Keratinocyte (primary cell): ENCODE measurements at regions not wholly inside any gene's neighbourhood (a gene's known extent, or its start where the extent isn't known, plus 50 kb on each side); places are given as distances from the start of the nearest gene placed in this dataset.

Source experiments
- DNase-seq: peaks from one replicate; pipeline ENCODE4 v3.0.0-alpha.2; 2011; ENCODE audit warnings: low read depth, missing footprints, low spot score
- FAIRE-seq: peaks from 2 replicates; lab custom pipeline; 2011; peaks lifted over from hg19 to GRCh38; lab: Jason Lieb, UNC
- H2AFZ ChIP-seq: 2 replicates; pipeline ENCODE4 v1.6.0; 2012; ENCODE audit warnings: low read length, control low read depth, inconsistent platforms; ENCODE audit not compliant: control insufficient read depth
- H3K27ac ChIP-seq: 2 replicates; pipeline ENCODE4 v1.5.1; 2011; ENCODE audit warnings: low read length; ENCODE audit not compliant: control insufficient read depth, insufficient read depth
- H3K27me3 ChIP-seq: 3 replicates; pipeline ENCODE4 v1.6.0; 2011; ENCODE audit warnings: low read length; ENCODE audit not compliant: control insufficient read depth, insufficient read depth; ENCODE audit errors: extremely low read depth
- H3K36me3 ChIP-seq, 2 experiments: 2 replicates in 1 of 2; 3 replicates in 1 of 2; pipeline ENCODE4 v1.5.1; 2011; ENCODE audit warnings: low read length in 2 of 2, mild to moderate bottlenecking in 1 of 2; ENCODE audit not compliant: control insufficient read depth in 2 of 2, insufficient read depth in 2 of 2; ENCODE audit errors: extremely low read depth in 1 of 2
- H3K4me1 ChIP-seq: 3 replicates; pipeline ENCODE4 v1.5.1; 2011; ENCODE audit warnings: low read length; ENCODE audit not compliant: control insufficient read depth, insufficient read depth; ENCODE audit errors: extremely low read depth
- H3K4me2 ChIP-seq: 3 replicates; pipeline ENCODE4 v1.6.0; 2011; ENCODE audit warnings: low read depth, low read length; ENCODE audit not compliant: control insufficient read depth, insufficient read depth; ENCODE audit errors: extremely low read depth
- H3K4me3 ChIP-seq, 3 experiments: fragments of 200-600 bp in 1 of 3; sonication (generic) in 1 of 3; 2 replicates in 2 of 3; 3 replicates in 1 of 3; pipeline ENCODE4 v1.5.1; 2011 to 2016; ENCODE audit warnings: low read length in 3 of 3, mild to moderate bottlenecking in 3 of 3, control low read depth in 2 of 3, inconsistent platforms in 1 of 3, low read depth in 1 of 3, mixed read lengths in 1 of 3, mixed run types in 1 of 3, moderate library complexity in 1 of 3; ENCODE audit not compliant: control insufficient read depth in 2 of 3, insufficient read depth in 2 of 3; ENCODE audit errors: extremely low read depth in 1 of 3
- H3K79me2 ChIP-seq: 2 replicates; pipeline ENCODE4 v1.6.0; 2012; ENCODE audit warnings: low read length; ENCODE audit not compliant: control insufficient read depth, insufficient read depth
- H3K9ac ChIP-seq: 3 replicates; pipeline ENCODE4 v1.6.0; 2011; ENCODE audit warnings: low read length; ENCODE audit not compliant: control insufficient read depth, insufficient read depth; ENCODE audit errors: extremely low read depth
- H3K9me1 ChIP-seq: 3 replicates; pipeline ENCODE4 v1.6.0; 2011; ENCODE audit warnings: low read length; ENCODE audit not compliant: control insufficient read depth, insufficient read depth; ENCODE audit errors: extremely low read depth
- H3K9me3 ChIP-seq: 2 replicates; pipeline ENCODE4 v1.5.1; 2012; ENCODE audit warnings: low read depth, low read length; ENCODE audit not compliant: control insufficient read depth
- H4K20me1 ChIP-seq: 3 replicates; pipeline ENCODE4 v1.6.0; 2011; ENCODE audit warnings: low read length; ENCODE audit not compliant: control insufficient read depth, insufficient read depth; ENCODE audit errors: extremely low read depth
- EZH2 ChIP-seq: IDR thresholded peaks from one replicate; pipeline ENCODE4 v1.6.1; 2012; ENCODE audit warnings: inconsistent platforms, mild to moderate bottlenecking, low read length, moderate library complexity
- dilution Hi-C: fragments of 300-500 bp; cut with MboI; formaldehyde crosslinking; loops from one replicate; pipeline ENCODE4 v1.7.0; 2020; ENCODE audit warnings: low sequenced_read_pairs; ENCODE audit not compliant: extremely low pct_ligation_motif_present
- TF ChIP-seq, protein P1 (sequence below), 3 experiments: IDR thresholded peaks in 1 of 3; conservative IDR thresholded peaks in 1 of 3; optimal IDR thresholded peaks in 1 of 3; 2 replicates in 2 of 3; 3 replicates in 1 of 3; pipeline versions ENCODE3 to v1.5.1; 2011; ENCODE audit warnings: low read length in 3 of 3, mild to moderate bottlenecking in 3 of 3, moderate library complexity in 2 of 3, control low read depth in 1 of 3, inconsistent platforms in 1 of 3; ENCODE audit not compliant: insufficient read depth in 2 of 3; ENCODE audit errors: extremely low read depth in 1 of 3

DNA sequence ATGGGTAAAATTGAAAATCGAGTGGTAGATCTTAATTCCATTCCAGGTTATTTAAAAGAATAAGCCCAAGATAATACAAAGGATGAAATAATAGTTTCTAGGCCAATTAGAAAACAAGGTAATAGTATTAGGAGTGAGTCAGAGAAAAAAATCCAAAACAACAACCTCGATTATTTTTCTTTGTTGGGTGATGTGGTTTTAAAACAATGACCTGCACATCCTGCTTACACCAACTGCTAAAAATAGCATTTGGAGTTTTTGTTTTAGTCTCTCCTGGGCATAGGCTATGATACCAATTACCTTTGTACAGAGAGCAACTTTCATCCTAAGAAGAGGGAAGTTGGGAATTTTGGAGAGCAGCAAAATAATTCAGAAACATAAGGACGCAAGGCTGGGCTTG is 101.7 kb upstream of the MYO10 start:
- Histone ChIP-seq H2AFZ (no peak overlapping the region), H3K27ac (no peak overlapping the region), H3K4me1 (no peaks in the 10 kb centered on the region), H3K9me1 (no peaks in the 10 kb centered on the region), H3K36me3 (no peaks in the 10 kb centered on the region), H3K4me3 (no peak overlapping the region), H3K9me3 (no peaks in the 10 kb centered on the region), H3K27me3 (no peaks in the 10 kb centered on the region), H4K20me1 (no peaks in the 10 kb centered on the region), H3K79me2 (no peaks in the 10 kb centered on the region), H3K4me2 (no peak overlapping the region), H3K9ac (no peak overlapping the region)
- TF ChIP-seq EZH2 = no peak
- TF ChIP-seq, protein P1, sequence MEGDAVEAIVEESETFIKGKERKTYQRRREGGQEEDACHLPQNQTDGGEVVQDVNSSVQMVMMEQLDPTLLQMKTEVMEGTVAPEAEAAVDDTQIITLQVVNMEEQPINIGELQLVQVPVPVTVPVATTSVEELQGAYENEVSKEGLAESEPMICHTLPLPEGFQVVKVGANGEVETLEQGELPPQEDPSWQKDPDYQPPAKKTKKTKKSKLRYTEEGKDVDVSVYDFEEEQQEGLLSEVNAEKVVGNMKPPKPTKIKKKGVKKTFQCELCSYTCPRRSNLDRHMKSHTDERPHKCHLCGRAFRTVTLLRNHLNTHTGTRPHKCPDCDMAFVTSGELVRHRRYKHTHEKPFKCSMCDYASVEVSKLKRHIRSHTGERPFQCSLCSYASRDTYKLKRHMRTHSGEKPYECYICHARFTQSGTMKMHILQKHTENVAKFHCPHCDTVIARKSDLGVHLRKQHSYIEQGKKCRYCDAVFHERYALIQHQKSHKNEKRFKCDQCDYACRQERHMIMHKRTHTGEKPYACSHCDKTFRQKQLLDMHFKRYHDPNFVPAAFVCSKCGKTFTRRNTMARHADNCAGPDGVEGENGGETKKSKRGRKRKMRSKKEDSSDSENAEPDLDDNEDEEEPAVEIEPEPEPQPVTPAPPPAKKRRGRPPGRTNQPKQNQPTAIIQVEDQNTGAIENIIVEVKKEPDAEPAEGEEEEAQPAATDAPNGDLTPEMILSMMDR (optimal IDR thresholded peaks at IDR 0.05 in 1 of 3, IDR thresholded peaks at IDR 0.05 in 1 of 3, conservative IDR thresholded peaks at IDR 0.05 in 1 of 3; ENCODE audit: extremely low read depth in 1 of 3, insufficient read depth in 2 of 3, low read length in 3 of 3) = no peak
- FAIRE-seq (no peak), DNase-seq (no peak)
- dilution Hi-C loops = no loop called here

DNA sequence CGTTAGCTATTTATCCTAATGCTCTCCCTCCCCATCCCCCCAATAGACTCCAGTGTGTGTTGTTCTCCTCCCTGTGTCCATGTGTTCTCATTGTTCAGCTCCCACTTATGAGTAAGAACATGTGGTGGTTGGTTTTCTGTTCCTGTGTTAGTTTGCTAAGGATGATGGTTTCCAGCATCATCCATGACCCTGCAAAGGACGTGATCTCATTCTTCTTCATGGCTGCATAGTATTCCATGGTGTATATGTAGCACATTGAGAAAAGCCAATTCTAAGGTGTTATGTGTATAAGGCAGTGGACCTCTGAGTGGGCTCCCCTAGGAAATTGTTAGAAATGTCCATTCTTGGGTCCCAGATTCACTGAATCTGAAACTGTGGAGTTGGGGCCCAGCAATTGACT is 103.1 kb upstream of the MYO10 start:
- Histone ChIP-seq H3K27me3 (no peaks in the 10 kb centered on the region), H4K20me1 (no peaks in the 10 kb centered on the region), H3K27ac (no peak overlapping the region), H3K4me2 (no peak overlapping the region), H2AFZ (no peak overlapping the region), H3K4me1 (no peaks in the 10 kb centered on the region), H3K79me2 (no peaks in the 10 kb centered on the region), H3K9ac (no peak overlapping the region), H3K9me1 (no peaks in the 10 kb centered on the region), H3K9me3 (no peaks in the 10 kb centered on the region), H3K36me3 (no peaks in the 10 kb centered on the region), H3K4me3 (no peak overlapping the region)
- TF ChIP-seq, protein P1 (optimal IDR thresholded peaks at IDR 0.05 in 1 of 3, IDR thresholded peaks at IDR 0.05 in 1 of 3, conservative IDR thresholded peaks at IDR 0.05 in 1 of 3; ENCODE audit: extremely low read depth in 1 of 3, insufficient read depth in 2 of 3, low read length in 3 of 3) = no peak
- no peak for TF ChIP-seq EZH2
- FAIRE-seq = no peak
- dilution Hi-C loops = no loop called here
- DNase-seq = no peak
